Chondrocyte (in vitro differentiated cells): ENCODE measurements at regions not wholly inside any gene's neighbourhood (a gene's known extent, or its start where the extent isn't known, plus 50 kb on each side); places are given as distances from the start of the nearest gene placed in this dataset.
A peak's percentile ranks its signal among the peaks of the same experiment; 100 is the strongest.
"Not testable (repeated sequence)": the region's sequence is repeated elsewhere in the genome, so short reads cannot be mapped to it uniquely, and the experiment has no call there.

Experiments
- DNase-seq: peaks from one replicate; pipeline ENCODE4 v3.0.0; 2021; ENCODE audit warnings: mixed read lengths, low spot score
- H3K27ac Mint-ChIP-seq: one replicate; pipeline ENCODE4 v1.8.0; 2021; ENCODE audit warnings: mild to moderate bottlenecking, moderate library complexity, mixed read lengths; ENCODE audit not compliant: unreplicated experiment
- H3K27me3 Mint-ChIP-seq: 2 replicates; pipeline ENCODE4 v1.8.0; 2021; ENCODE audit warnings: low read depth, mixed read lengths
- H3K36me3 Mint-ChIP-seq: 2 replicates; pipeline ENCODE4 v1.8.0; 2021; ENCODE audit warnings: low read depth, mixed read lengths
- H3K4me1 Mint-ChIP-seq: 2 replicates; pipeline ENCODE4 v1.8.0; 2021; ENCODE audit warnings: low read depth, mild to moderate bottlenecking, mixed read lengths
- H3K4me3 Mint-ChIP-seq: one replicate; pipeline ENCODE4 v1.8.0; 2021; ENCODE audit warnings: mild to moderate bottlenecking, moderate library complexity, mixed read lengths; ENCODE audit not compliant: unreplicated experiment
- H3K9me3 Mint-ChIP-seq: 2 replicates; pipeline ENCODE4 v1.8.0; 2021; ENCODE audit warnings: low read depth, mixed read lengths
- TF ChIP-seq, protein P1 (sequence below): fragments of 200-600 bp; sonication (generic); IDR thresholded peaks from 2 replicates; pipeline ENCODE4 v1.5.0; 2021; ENCODE audit warnings: antibody characterized with exemption, mild to moderate bottlenecking, moderate library complexity

DNA sequence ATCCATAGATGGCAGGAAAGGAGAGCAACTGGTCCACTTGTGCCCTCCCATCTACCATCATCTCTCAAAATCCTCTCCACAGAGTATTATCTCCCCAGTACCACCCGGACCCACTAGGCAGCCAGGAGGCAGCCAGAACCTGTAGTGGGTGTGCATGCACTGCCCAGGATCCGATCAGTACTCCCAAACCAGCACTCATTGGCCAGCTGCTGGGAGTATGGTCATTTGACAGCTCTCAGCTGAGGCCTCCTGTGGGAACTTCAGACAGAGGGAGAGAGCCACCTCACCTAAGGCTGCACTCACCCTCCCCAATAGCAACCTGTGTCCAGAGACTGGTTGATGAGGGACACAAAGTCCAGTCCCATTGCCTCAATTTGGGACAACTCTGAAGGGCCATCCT, 286.0 kb downstream of the TRIM36 start:
- H3K9me3 Mint-ChIP-seq, result peaks cover 23% of the 10 kb centered on the region
- no peak overlapping the region for H3K4me3 Mint-ChIP-seq
- no peaks in the 10 kb centered on the region for H3K36me3 Mint-ChIP-seq
- TF ChIP-seq, protein P1, sequence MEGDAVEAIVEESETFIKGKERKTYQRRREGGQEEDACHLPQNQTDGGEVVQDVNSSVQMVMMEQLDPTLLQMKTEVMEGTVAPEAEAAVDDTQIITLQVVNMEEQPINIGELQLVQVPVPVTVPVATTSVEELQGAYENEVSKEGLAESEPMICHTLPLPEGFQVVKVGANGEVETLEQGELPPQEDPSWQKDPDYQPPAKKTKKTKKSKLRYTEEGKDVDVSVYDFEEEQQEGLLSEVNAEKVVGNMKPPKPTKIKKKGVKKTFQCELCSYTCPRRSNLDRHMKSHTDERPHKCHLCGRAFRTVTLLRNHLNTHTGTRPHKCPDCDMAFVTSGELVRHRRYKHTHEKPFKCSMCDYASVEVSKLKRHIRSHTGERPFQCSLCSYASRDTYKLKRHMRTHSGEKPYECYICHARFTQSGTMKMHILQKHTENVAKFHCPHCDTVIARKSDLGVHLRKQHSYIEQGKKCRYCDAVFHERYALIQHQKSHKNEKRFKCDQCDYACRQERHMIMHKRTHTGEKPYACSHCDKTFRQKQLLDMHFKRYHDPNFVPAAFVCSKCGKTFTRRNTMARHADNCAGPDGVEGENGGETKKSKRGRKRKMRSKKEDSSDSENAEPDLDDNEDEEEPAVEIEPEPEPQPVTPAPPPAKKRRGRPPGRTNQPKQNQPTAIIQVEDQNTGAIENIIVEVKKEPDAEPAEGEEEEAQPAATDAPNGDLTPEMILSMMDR, result no peak
- no peak overlapping the region for H3K27ac Mint-ChIP-seq
- peak; percentile 52 for DNase-seq
- H3K4me1 Mint-ChIP-seq, result no peaks in the 10 kb centered on the region
- no peaks in the 10 kb centered on the region for H3K27me3 Mint-ChIP-seq

DNA sequence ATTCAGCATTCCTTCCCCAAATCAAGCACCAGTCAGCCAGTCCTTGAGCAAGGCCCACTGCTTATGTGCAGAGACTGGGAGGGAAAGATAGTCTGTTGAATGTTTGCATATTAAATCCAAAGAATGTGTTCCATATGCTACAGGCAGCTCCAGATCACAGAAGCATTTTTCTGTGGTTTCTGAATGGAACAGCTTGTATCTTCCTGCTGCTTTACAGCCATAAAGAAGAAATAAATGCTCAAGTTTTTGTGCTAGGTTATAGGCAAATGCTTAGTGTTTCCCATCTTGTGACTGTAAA, 310.3 kb downstream of the TRIM36 start:
- H3K4me3 Mint-ChIP-seq, result no peak overlapping the region
- H3K27ac Mint-ChIP-seq, result no peak overlapping the region
- H3K9me3 Mint-ChIP-seq, result peaks cover 28% of the 10 kb centered on the region
- no peaks in the 10 kb centered on the region for H3K4me1 Mint-ChIP-seq
- H3K36me3 Mint-ChIP-seq, result no peaks in the 10 kb centered on the region
- no peak for DNase-seq
- H3K27me3 Mint-ChIP-seq, result no peaks in the 10 kb centered on the region
- TF ChIP-seq, protein P1, result no peak

DNA sequence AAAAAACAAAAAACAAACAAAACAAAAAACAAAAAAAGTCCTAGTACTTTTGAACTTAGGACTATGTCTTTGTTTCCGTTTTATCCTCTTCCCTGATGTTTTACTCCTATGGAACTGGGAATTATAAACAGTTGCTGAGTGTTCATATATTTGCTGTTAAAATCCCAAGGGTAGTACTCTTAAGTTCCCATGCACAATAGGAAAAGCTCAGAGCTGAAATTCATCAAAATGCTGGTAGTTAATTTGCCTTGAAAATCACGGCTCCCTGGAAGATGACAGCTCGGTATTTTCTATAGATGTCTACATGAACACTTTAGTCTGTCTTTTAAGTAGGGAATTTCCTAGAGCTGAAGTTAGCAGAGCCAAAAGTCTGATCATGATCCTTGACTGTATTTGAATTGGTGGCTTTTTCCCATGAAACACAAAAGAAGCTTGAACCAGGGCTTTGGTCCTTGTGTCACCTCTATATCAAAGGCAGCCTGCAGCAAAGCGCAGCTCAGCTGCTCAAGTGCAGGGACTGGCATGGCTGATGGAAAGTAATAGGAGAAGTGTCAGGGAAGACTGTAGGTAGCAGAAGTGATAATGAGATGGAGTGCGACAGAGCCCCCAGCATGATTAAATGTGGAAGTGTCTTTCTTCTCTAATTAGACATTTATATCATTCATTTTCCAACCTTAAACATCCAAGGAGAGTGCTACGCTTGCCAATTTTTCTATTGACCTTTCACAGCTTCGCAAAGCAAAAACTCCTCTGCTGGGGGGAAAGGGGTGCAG, 310.9 kb downstream of the TRIM36 start:
- no peak for DNase-seq
- Mint-ChIP-seq H3K27me3 (no peaks in the 10 kb centered on the region), H3K36me3 (no peaks in the 10 kb centered on the region), H3K9me3 (peaks cover 26% of the 10 kb centered on the region), H3K27ac (no peak overlapping the region), H3K4me3 (no peak overlapping the region), H3K4me1 (no peaks in the 10 kb centered on the region)
- TF ChIP-seq, protein P1, result no peak

DNA sequence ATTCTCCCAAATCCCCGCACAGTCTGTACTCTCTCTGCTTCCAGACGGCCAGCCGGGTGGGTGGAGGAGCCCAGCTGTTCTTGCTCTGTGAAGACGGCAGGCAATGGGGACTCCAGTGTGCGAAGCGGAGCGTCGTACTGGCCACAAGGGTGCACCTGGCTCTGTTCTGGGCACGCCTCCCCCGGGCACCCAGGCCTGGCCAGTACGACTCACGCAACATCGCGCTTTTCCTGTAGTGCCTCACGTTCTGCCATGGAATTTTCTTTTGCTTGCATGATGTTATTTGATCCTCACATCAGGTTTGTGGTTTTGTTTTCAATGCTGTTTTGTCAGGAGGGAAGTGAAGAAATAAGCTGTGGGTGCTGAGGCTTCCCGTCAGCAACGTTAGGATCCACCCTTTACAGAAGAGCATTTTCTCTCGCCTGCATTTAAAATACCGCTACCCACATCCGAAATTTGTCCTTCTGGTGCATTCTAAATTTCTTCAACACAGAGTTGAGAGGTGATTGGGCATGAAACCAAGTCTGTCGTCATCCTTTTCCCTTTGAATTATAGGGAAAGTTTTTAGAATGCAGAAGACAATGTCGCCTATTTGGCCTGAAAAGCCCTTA, 311.7 kb downstream of the TRIM36 start:
- TF ChIP-seq, protein P1, result no peak
- Mint-ChIP-seq H3K27ac (no peak overlapping the region), H3K9me3 (peaks cover 27% of the 10 kb centered on the region), H3K4me1 (no peaks in the 10 kb centered on the region), H3K36me3 (no peaks in the 10 kb centered on the region), H3K27me3 (no peaks in the 10 kb centered on the region), H3K4me3 (no peak overlapping the region)
- DNase-seq, result no peak

DNA sequence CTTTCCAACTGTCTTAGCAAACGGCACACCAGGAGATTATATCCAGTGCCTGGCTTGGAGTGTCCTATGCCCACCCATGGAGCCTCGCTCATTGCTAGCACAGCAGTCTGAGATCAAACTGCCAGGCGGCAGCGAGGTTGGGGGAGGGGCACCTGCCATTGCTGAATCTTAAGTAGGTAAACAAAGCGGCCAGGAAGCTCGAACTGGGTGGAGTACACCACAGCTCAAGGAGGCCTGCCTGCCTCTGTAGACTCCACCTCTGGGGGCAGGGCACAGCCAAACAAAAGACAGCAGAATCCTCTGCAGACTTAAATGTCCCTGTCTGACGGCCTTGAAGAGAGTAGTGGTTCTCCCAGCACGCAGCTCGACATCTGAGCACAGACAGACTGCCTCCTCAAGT, 325.0 kb downstream of the TRIM36 start:
- not testable (repeated sequence) for H3K36me3 Mint-ChIP-seq, H3K27ac Mint-ChIP-seq, H3K4me3 Mint-ChIP-seq, H3K27me3 Mint-ChIP-seq, H3K4me1 Mint-ChIP-seq
- DNase-seq, result peak; percentile 59
- H3K9me3 Mint-ChIP-seq, result peaks cover 34% of the 10 kb centered on the region

DNA sequence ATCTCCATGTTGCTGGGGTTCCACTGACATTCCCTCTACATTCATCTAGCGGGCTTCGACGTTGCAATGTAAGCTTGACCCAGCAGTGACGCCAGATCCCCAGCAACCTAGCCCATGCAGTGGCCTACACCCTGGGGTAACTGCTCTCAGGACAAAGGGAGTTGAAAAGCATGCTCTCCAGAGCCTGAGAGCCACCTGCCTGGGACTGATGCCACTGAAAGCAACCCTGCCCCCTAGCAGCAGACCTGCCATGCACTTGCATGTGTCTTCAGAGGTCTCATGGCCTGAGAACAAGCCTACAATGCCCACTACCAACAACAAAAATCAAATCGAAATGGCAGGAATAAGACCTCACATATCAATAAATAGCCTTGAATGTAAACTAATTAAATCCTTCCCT, 330.3 kb downstream of the TRIM36 start:
- TF ChIP-seq, protein P1, result no peak
- Mint-ChIP-seq H3K4me3 (no peak overlapping the region), H3K27me3 (no peaks in the 10 kb centered on the region), H3K27ac (no peak overlapping the region), H3K36me3 (no peaks in the 10 kb centered on the region), H3K9me3 (peaks cover 11% of the 10 kb centered on the region), H3K4me1 (no peaks in the 10 kb centered on the region)
- DNase-seq, result no peak
